ENCODE measurements at regions not wholly inside any gene's neighbourhood (a gene's known extent, or its start where the extent isn't known, plus 50 kb on each side); places are given as distances from the start of the nearest gene placed in this dataset.

- intact Hi-C loops (cut with DNase I; ENCODE audit: low total_unique reads): no loop called here
- Histone ChIP-seq H3K27me3 (no peaks in the 10 kb centered on the region), H3K36me3 (no peaks in the 10 kb centered on the region), H3K9me3 (no peaks in the 10 kb centered on the region), H3K4me3 (no peak overlapping the region), H3K27ac (no peak overlapping the region), H3K4me1 (no peaks in the 10 kb centered on the region)
- no peak for DNase-seq (ENCODE audit: low spot score in 2 of 2)
- no peak for TF ChIP-seq CTCF (IDR thresholded peaks at IDR 0.05)
- no peak for TF ChIP-seq POLR2AphosphoS5 (IDR thresholded peaks at IDR 0.05)
- no peak for TF ChIP-seq POLR2A (IDR thresholded peaks at IDR 0.05)
Observed at GRCh38 chr1:102185260-102185659, 188.5 kb upstream of the OLFM3 start.

- intact Hi-C loops (cut with DNase I; ENCODE audit: low total_unique reads): no loop called here
- TF ChIP-seq CTCF (IDR thresholded peaks at IDR 0.05) (no peak), POLR2A (IDR thresholded peaks at IDR 0.05) (no peak), POLR2AphosphoS5 (IDR thresholded peaks at IDR 0.05) (no peak)
- Histone ChIP-seq H3K27ac (no peak overlapping the region), H3K36me3 (no peaks in the 10 kb centered on the region), H3K4me1 (no peaks in the 10 kb centered on the region), H3K27me3 (no peaks in the 10 kb centered on the region), H3K4me3 (no peak overlapping the region), H3K9me3 (no peaks in the 10 kb centered on the region)
- DNase-seq (ENCODE audit: low spot score in 2 of 2): no peak
Observed at GRCh38 chr1:102184477-102184876, 187.8 kb upstream of the OLFM3 start.

GRCh38 chr1:102183711-102184110 lies 187.0 kb upstream of the OLFM3 start:
- Histone ChIP-seq H3K4me3 (no peak overlapping the region), H3K4me1 (no peaks in the 10 kb centered on the region), H3K27ac (no peak overlapping the region), H3K9me3 (no peaks in the 10 kb centered on the region), H3K27me3 (no peaks in the 10 kb centered on the region), H3K36me3 (no peaks in the 10 kb centered on the region)
- no peak for DNase-seq (ENCODE audit: low spot score in 2 of 2)
- TF ChIP-seq CTCF (IDR thresholded peaks at IDR 0.05) (no peak), POLR2AphosphoS5 (IDR thresholded peaks at IDR 0.05) (no peak), POLR2A (IDR thresholded peaks at IDR 0.05) (no peak)
- intact Hi-C loops (cut with DNase I; ENCODE audit: low total_unique reads): no loop called here

GRCh38 chr1:102182603-102183260 lies 186.0 kb upstream of the OLFM3 start:
- no peak for DNase-seq (ENCODE audit: low spot score in 2 of 2)
- no peaks in the 10 kb centered on the region for H3K27me3 ChIP-seq
- H3K4me3 ChIP-seq: no peak overlapping the region
- no peak overlapping the region for H3K27ac ChIP-seq
- intact Hi-C loops (cut with DNase I; ENCODE audit: low total_unique reads): no loop called here
- H3K36me3 ChIP-seq: no peaks in the 10 kb centered on the region
- TF ChIP-seq POLR2A (IDR thresholded peaks at IDR 0.05): no peak
- no peaks in the 10 kb centered on the region for H3K9me3 ChIP-seq
- H3K4me1 ChIP-seq: no peaks in the 10 kb centered on the region

- H3K27me3 ChIP-seq: no peaks in the 10 kb centered on the region
- TF ChIP-seq POLR2AphosphoS5 (IDR thresholded peaks at IDR 0.05): no peak
- no peak for TF ChIP-seq POLR2A (IDR thresholded peaks at IDR 0.05)
- TF ChIP-seq CTCF (IDR thresholded peaks at IDR 0.05): no peak
- H3K9me3 ChIP-seq: no peaks in the 10 kb centered on the region
- no peak for DNase-seq (ENCODE audit: low spot score in 2 of 2)
- no peaks in the 10 kb centered on the region for H3K4me1 ChIP-seq
- intact Hi-C loops (cut with DNase I; ENCODE audit: low total_unique reads): no loop called here
- no peaks in the 10 kb centered on the region for H3K36me3 ChIP-seq
- H3K4me3 ChIP-seq: no peak overlapping the region
- H3K27ac ChIP-seq: no peak overlapping the region
Observed at GRCh38 chr1:102181341-102181740, 184.6 kb upstream of the OLFM3 start.

- H3K27me3 ChIP-seq: no peaks in the 10 kb centered on the region
- H3K36me3 ChIP-seq: no peaks in the 10 kb centered on the region
- no peaks in the 10 kb centered on the region for H3K9me3 ChIP-seq
- TF ChIP-seq POLR2AphosphoS5 (IDR thresholded peaks at IDR 0.05): no peak
- intact Hi-C loops (cut with DNase I; ENCODE audit: low total_unique reads): no loop called here
- no peaks in the 10 kb centered on the region for H3K4me1 ChIP-seq
- no peak for DNase-seq (ENCODE audit: low spot score in 2 of 2)
- no peak overlapping the region for H3K4me3 ChIP-seq
- no peak overlapping the region for H3K27ac ChIP-seq
Observed at GRCh38 chr1:102178480-102178879, 181.8 kb upstream of the OLFM3 start.

Data from breast epithelium (tissue), 4 donors.